SK-N-MC (cell line): ENCODE measurements at regions not wholly inside any gene's neighbourhood (a gene's known extent, or its start where the extent isn't known, plus 50 kb on each side); places are given as distances from the start of the nearest gene placed in this dataset.

Experiments used
- DNase-seq: peaks from one replicate; pipeline ENCODE4 v3.0.0-alpha.2; 2011; ENCODE audit warnings: low read depth, low spot score
- H3K27ac ChIP-seq: fragments of 200-600 bp; sonication (generic); 2 replicates; pipeline ENCODE4 v1.5.1; 2016; ENCODE audit warnings: mixed run types
- H3K36me3 ChIP-seq: fragments of 200-600 bp; sonication (generic); 2 replicates; pipeline ENCODE4 v1.6.1; 2017; ENCODE audit warnings: antibody characterized with exemption, low read length, mixed read lengths; ENCODE audit not compliant: insufficient read depth
- H3K4me3 ChIP-seq: fragments of 200-600 bp; sonication (generic); 2 replicates; pipeline ENCODE4 v1.5.1; 2016
- H3K9ac ChIP-seq: fragments of 200-600 bp; sonication (generic); 2 replicates; pipeline ENCODE4 v1.8.0; 2017; ENCODE audit warnings: mixed run types, mixed read lengths; ENCODE audit not compliant: insufficient read length
- H3K9me3 ChIP-seq: fragments of 200-600 bp; sonication (generic); 2 replicates; pipeline ENCODE4 v1.6.1; 2017; ENCODE audit warnings: low read depth, mild to moderate bottlenecking, antibody characterized with exemption, low read length, moderate library complexity, mixed read lengths
- EZH2 ChIP-seq: fragments of 200-600 bp; sonication (generic); IDR thresholded peaks from one replicate; pipeline ENCODE4 v1.6.1; 2017; ENCODE audit warnings: antibody characterized with exemption
- FOXP2 ChIP-seq: optimal IDR thresholded peaks from 2 replicates; pipeline ENCODE3; 2011; ENCODE audit warnings: mild to moderate bottlenecking, moderate library complexity; ENCODE audit not compliant: insufficient read depth; ENCODE audit errors: extremely low read length, control extremely low read depth
- POLR2AphosphoS5 ChIP-seq: IDR thresholded peaks from 2 replicates; pipeline ENCODE4 v1.6.1; 2012; ENCODE audit warnings: mild to moderate bottlenecking, low read depth, low read length, borderline replicate concordance

- Histone ChIP-seq H3K9ac (no peak overlapping the region), H3K9me3 (no peaks in the 10 kb centered on the region), H3K27ac (no peak overlapping the region), H3K36me3 (no peaks in the 10 kb centered on the region), H3K4me3 (no peak overlapping the region)
- DNase-seq = no peak
- TF ChIP-seq EZH2 (no peak), POLR2AphosphoS5 (no peak), FOXP2 (no peak)
Measured at GRCh38 chr2:16407358-16407757, 258.3 kb downstream of the CYRIA start.

GRCh38 chr2:16406496-16407289 is 258.9 kb downstream of the CYRIA start:
- TF ChIP-seq FOXP2 = no peak
- no peak for TF ChIP-seq POLR2AphosphoS5
- no peak for TF ChIP-seq EZH2
- H3K27ac ChIP-seq = no peak overlapping the region
- no peaks in the 10 kb centered on the region for H3K9me3 ChIP-seq
- no peak overlapping the region for H3K4me3 ChIP-seq
- DNase-seq = no peak
- no peaks in the 10 kb centered on the region for H3K36me3 ChIP-seq
- no peak overlapping the region for H3K9ac ChIP-seq

GRCh38 chr2:16405551-16405950 is 260.1 kb downstream of the CYRIA start:
- Histone ChIP-seq H3K9me3 (no peaks in the 10 kb centered on the region), H3K36me3 (no peaks in the 10 kb centered on the region), H3K4me3 (no peak overlapping the region), H3K9ac (no peak overlapping the region), H3K27ac (no peak overlapping the region)
- no peak for TF ChIP-seq FOXP2
- no peak for TF ChIP-seq POLR2AphosphoS5
- TF ChIP-seq EZH2 = no peak
- DNase-seq = no peak

- Histone ChIP-seq H3K9me3 (no peaks in the 10 kb centered on the region), H3K27ac (no peak overlapping the region), H3K4me3 (no peak overlapping the region), H3K36me3 (no peaks in the 10 kb centered on the region), H3K9ac (no peak overlapping the region)
- TF ChIP-seq FOXP2 (no peak), EZH2 (no peak), POLR2AphosphoS5 (no peak)
- DNase-seq = no peak
Measured at GRCh38 chr2:16404551-16405300, 260.9 kb downstream of the CYRIA start.

GRCh38 chr2:16404146-16404545 is 261.5 kb downstream of the CYRIA start:
- no peaks in the 10 kb centered on the region for H3K36me3 ChIP-seq
- no peaks in the 10 kb centered on the region for H3K9me3 ChIP-seq
- H3K4me3 ChIP-seq = no peak overlapping the region
- H3K27ac ChIP-seq = no peak overlapping the region
- no peak for DNase-seq
- TF ChIP-seq FOXP2 (no peak), POLR2AphosphoS5 (no peak), EZH2 (no peak)
- H3K9ac ChIP-seq = no peak overlapping the region

GRCh38 chr2:16402891-16403290 is 262.7 kb downstream of the CYRIA start:
- TF ChIP-seq FOXP2 (no peak), POLR2AphosphoS5 (no peak), EZH2 (no peak)
- H3K4me3 ChIP-seq = no peak overlapping the region
- DNase-seq = no peak
- H3K27ac ChIP-seq = no peak overlapping the region
- no peaks in the 10 kb centered on the region for H3K9me3 ChIP-seq
- no peaks in the 10 kb centered on the region for H3K36me3 ChIP-seq
- H3K9ac ChIP-seq = no peak overlapping the region

- H3K27ac ChIP-seq = no peak overlapping the region
- H3K9me3 ChIP-seq = no peaks in the 10 kb centered on the region
- no peak for DNase-seq
- no peak overlapping the region for H3K9ac ChIP-seq
- TF ChIP-seq EZH2 = no peak
- TF ChIP-seq FOXP2 = no peak
- no peak for TF ChIP-seq POLR2AphosphoS5
- no peaks in the 10 kb centered on the region for H3K36me3 ChIP-seq
- no peak overlapping the region for H3K4me3 ChIP-seq
Measured at GRCh38 chr2:16401761-16402300, 263.8 kb downstream of the CYRIA start.

GRCh38 chr2:16400127-16400623 is 265.5 kb downstream of the CYRIA start:
- Histone ChIP-seq H3K4me3 (no peak overlapping the region), H3K9ac (no peak overlapping the region), H3K9me3 (no peaks in the 10 kb centered on the region), H3K27ac (no peak overlapping the region), H3K36me3 (no peaks in the 10 kb centered on the region)
- TF ChIP-seq FOXP2 (no peak), POLR2AphosphoS5 (no peak), EZH2 (no peak)
- no peak for DNase-seq

GRCh38 chr2:16398486-16399043 is 267.1 kb downstream of the CYRIA start:
- no peaks in the 10 kb centered on the region for H3K9me3 ChIP-seq
- H3K9ac ChIP-seq = no peak overlapping the region
- no peak overlapping the region for H3K4me3 ChIP-seq
- TF ChIP-seq EZH2 (no peak), POLR2AphosphoS5 (no peak), FOXP2 (no peak)
- H3K36me3 ChIP-seq = no peaks in the 10 kb centered on the region
- no peak for DNase-seq
- no peak overlapping the region for H3K27ac ChIP-seq
